OCI-LY1 (cell line): ENCODE measurements at regions not wholly inside any gene's neighbourhood (a gene's known extent, or its start where the extent isn't known, plus 50 kb on each side); places are given as distances from the start of the nearest gene placed in this dataset.
"Not testable (repeated sequence)": the region's sequence is repeated elsewhere in the genome, so short reads cannot be mapped to it uniquely, and the experiment has no call there.

Experiments used
- H2AFZ ChIP-seq: fragments of 200-600 bp; sonication (generic), shearing (Covaris generic); 2 replicates; pipeline ENCODE4 v1.6.0; 2014; ENCODE audit warnings: antibody characterized with exemption, mild to moderate bottlenecking, low read length
- H3F3A ChIP-seq: fragments of 200-600 bp; sonication (generic), shearing (Covaris generic); 2 replicates; pipeline ENCODE4 v1.6.0; 2014; ENCODE audit warnings: mild to moderate bottlenecking, antibody characterized with exemption, low read length, moderate library complexity; ENCODE audit not compliant: insufficient read depth
- H3K27ac ChIP-seq: fragments of 200-600 bp; sonication (generic); 2 replicates; pipeline ENCODE4 v1.5.1; 2014; ENCODE audit warnings: low read length, mixed run types, mild to moderate bottlenecking, low read depth; ENCODE audit not compliant: poor library complexity, severe bottlenecking
- H3K27me3 ChIP-seq: fragments of 200-600 bp; sonication (generic); 2 replicates; pipeline ENCODE4 v1.6.0; 2014; ENCODE audit warnings: antibody characterized with exemption, mild to moderate bottlenecking, low read length, moderate library complexity; ENCODE audit not compliant: insufficient read depth
- H3K36me3 ChIP-seq: fragments of 200-600 bp; sonication (generic); 2 replicates; pipeline ENCODE4 v1.6.1; 2014; ENCODE audit warnings: mild to moderate bottlenecking, antibody characterized with exemption, low read length, moderate library complexity, mixed read lengths; ENCODE audit not compliant: insufficient read depth
- H3K4me1 ChIP-seq: fragments of 200-600 bp; sonication (generic); 2 replicates; pipeline ENCODE4 v1.5.1; 2014; ENCODE audit warnings: mild to moderate bottlenecking, low read length, moderate library complexity; ENCODE audit not compliant: insufficient read depth, severe bottlenecking
- H3K4me2 ChIP-seq: fragments of 200-600 bp; sonication (generic), shearing (Covaris generic); 2 replicates; pipeline ENCODE4 v1.6.1; 2014; ENCODE audit warnings: low read length
- H3K4me3 ChIP-seq: fragments of 200-600 bp; sonication (generic); 2 replicates; pipeline ENCODE4 v1.5.1; 2014; ENCODE audit warnings: low read length, low read depth, mild to moderate bottlenecking, mixed read lengths; ENCODE audit not compliant: poor library complexity, severe bottlenecking
- H3K79me2 ChIP-seq: fragments of 200-600 bp; shearing (Covaris generic); 2 replicates; pipeline ENCODE4 v1.6.1; 2016; ENCODE audit warnings: mixed run types, low read length, mixed read lengths; ENCODE audit not compliant: insufficient read depth
- H3K9ac ChIP-seq: fragments of 200-600 bp; sonication (generic), shearing (Covaris generic); 2 replicates; pipeline ENCODE4 v1.6.1; 2014; ENCODE audit warnings: mild to moderate bottlenecking, low read length, mixed read lengths
- H3K9me2 ChIP-seq: fragments of 200-600 bp; sonication (generic), shearing (Covaris generic); 2 replicates; pipeline ENCODE4 v1.6.1; 2014; ENCODE audit warnings: low read depth, mild to moderate bottlenecking, low read length, mixed read lengths
- H3K9me3 ChIP-seq: fragments of 200-600 bp; shearing (Covaris generic); 2 replicates; pipeline ENCODE4 v1.6.1; 2014; ENCODE audit warnings: low read length, mixed read lengths
- H4K20me1 ChIP-seq: fragments of 200-600 bp; sonication (generic), shearing (Covaris generic); 2 replicates; pipeline ENCODE4 v1.6.0; 2016; ENCODE audit warnings: mild to moderate bottlenecking, low read length; ENCODE audit not compliant: insufficient read depth
- CTCF ChIP-seq: fragments of 200-600 bp; sonication (generic), shearing (Covaris generic); IDR thresholded peaks from 2 replicates; pipeline ENCODE4 v1.5.1; 2017; ENCODE audit warnings: mild to moderate bottlenecking, antibody characterized with exemption, low read length, moderate library complexity, mixed read lengths
- EZH2 ChIP-seq: fragments of 200-600 bp; sonication (generic), shearing (Covaris generic); IDR thresholded peaks from 2 replicates; pipeline ENCODE4 v1.8.0; 2017; ENCODE audit warnings: borderline replicate concordance, mixed run types, mild to moderate bottlenecking, antibody characterized with exemption, low read length, moderate library complexity, mixed read lengths

- no peaks in the 10 kb centered on the region for H3K36me3 ChIP-seq
- no peaks in the 10 kb centered on the region for H3K79me2 ChIP-seq
- H3K27me3 ChIP-seq = no peaks in the 10 kb centered on the region
- no peaks in the 10 kb centered on the region for H3F3A ChIP-seq
- no peak for TF ChIP-seq EZH2
- no peak for TF ChIP-seq CTCF
- no peak overlapping the region for H3K9ac ChIP-seq
- H3K4me1 ChIP-seq = no peaks in the 10 kb centered on the region
- H3K9me2 ChIP-seq = no peaks in the 10 kb centered on the region
- H2AFZ ChIP-seq = no peak overlapping the region
- H4K20me1 ChIP-seq = no peaks in the 10 kb centered on the region
- H3K4me3 ChIP-seq = no peak overlapping the region
- H3K9me3 ChIP-seq = no peaks in the 10 kb centered on the region
- no peak overlapping the region for H3K4me2 ChIP-seq
- H3K27ac ChIP-seq = no peak overlapping the region
Measured at GRCh38 chr16:14384745-14385144, 245.3 kb downstream of the PARN start.

- H4K20me1 ChIP-seq = not testable (repeated sequence)
Measured at GRCh38 chr16:14383844-14384243, 246.2 kb downstream of the PARN start.

GRCh38 chr16:14378689-14379467, 251.2 kb downstream of the PARN start:
- no peaks in the 10 kb centered on the region for H4K20me1 ChIP-seq
- no peak for TF ChIP-seq EZH2
- TF ChIP-seq CTCF = no peak
- peaks cover 13% of the 10 kb centered on the region; the same call in 1 of the 2 replicates for H3K27me3 ChIP-seq
- no peak overlapping the region for H3K27ac ChIP-seq
- H3K36me3 ChIP-seq = no peaks in the 10 kb centered on the region
- no peaks in the 10 kb centered on the region for H3F3A ChIP-seq
- H3K79me2 ChIP-seq = no peaks in the 10 kb centered on the region
- H3K9me2 ChIP-seq = no peaks in the 10 kb centered on the region
- H3K4me2 ChIP-seq = no peak overlapping the region
- H3K9ac ChIP-seq = no peak overlapping the region
- H2AFZ ChIP-seq = no peak overlapping the region
- no peaks in the 10 kb centered on the region for H3K4me1 ChIP-seq
- no peak overlapping the region for H3K4me3 ChIP-seq
- H3K9me3 ChIP-seq = no peaks in the 10 kb centered on the region

More at GRCh38 chr16:14383844-14384243, 246.2 kb downstream of the PARN start:
- H3K79me2 ChIP-seq, H3K9me3 ChIP-seq, H2AFZ ChIP-seq, H3K27me3 ChIP-seq, H3K27ac ChIP-seq, H3K9me2 ChIP-seq, H3K4me1 ChIP-seq, H3F3A ChIP-seq, H3K4me3 ChIP-seq, H3K36me3 ChIP-seq, H3K4me2 ChIP-seq, H3K9ac ChIP-seq: not testable (repeated sequence)

- no peaks in the 10 kb centered on the region for H3K9me2 ChIP-seq
- no peaks in the 10 kb centered on the region for H4K20me1 ChIP-seq
- no peaks in the 10 kb centered on the region for H3K36me3 ChIP-seq
- no peak overlapping the region for H3K4me2 ChIP-seq
- H3K4me1 ChIP-seq = no peaks in the 10 kb centered on the region
- no peaks in the 10 kb centered on the region for H3K9me3 ChIP-seq
- no peak overlapping the region for H2AFZ ChIP-seq
- H3K27me3 ChIP-seq = peaks cover 14% of the 10 kb centered on the region; the same call in 1 of the 2 replicates
- no peak for TF ChIP-seq EZH2
- TF ChIP-seq CTCF = no peak
- no peak overlapping the region for H3K27ac ChIP-seq
- no peaks in the 10 kb centered on the region for H3K79me2 ChIP-seq
- no peak overlapping the region for H3K9ac ChIP-seq
- H3K4me3 ChIP-seq = no peak overlapping the region
- no peaks in the 10 kb centered on the region for H3F3A ChIP-seq
Measured at GRCh38 chr16:14378131-14378551, 251.9 kb downstream of the PARN start.
